GM18498 (cell line): ENCODE measurements at regions not wholly inside any gene's neighbourhood (a gene's known extent, or its start where the extent isn't known, plus 50 kb on each side); places are given as distances from the start of the nearest gene placed in this dataset.

Source experiments
- ATAC-seq: cut with Tn5 transposase; IDR thresholded peaks from one replicate; pipeline ENCODE4 v1.9.1; 2021; ENCODE audit warnings: mild to moderate bottlenecking, moderate library complexity; ENCODE audit not compliant: unreplicated experiment

- ATAC-seq = no peak
Measured at GRCh38 chr15:96514607-96515285, 184.2 kb downstream of the NR2F2 start.

- no peak for ATAC-seq
Measured at GRCh38 chr15:96515371-96515770, 184.9 kb downstream of the NR2F2 start.

GRCh38 chr15:96521386-96521785 is 190.9 kb downstream of the NR2F2 start:
- ATAC-seq = no peak

- no peak for ATAC-seq
Measured at GRCh38 chr15:96524676-96525417, 194.3 kb downstream of the NR2F2 start.

- ATAC-seq = no peak
Measured at GRCh38 chr15:96535148-96535547, 204.6 kb downstream of the NR2F2 start.

- ATAC-seq = no peak
Measured at GRCh38 chr15:96538491-96538890, 208.0 kb downstream of the NR2F2 start.

GRCh38 chr15:96540283-96540682 is 209.8 kb downstream of the NR2F2 start:
- ATAC-seq = no peak

GRCh38 chr15:96542130-96542770 is 211.8 kb downstream of the NR2F2 start:
- ATAC-seq = no peak

- no peak for ATAC-seq
Measured at GRCh38 chr15:96544162-96544756, 213.8 kb downstream of the NR2F2 start.

- no peak for ATAC-seq
Measured at GRCh38 chr15:96549136-96549535, 218.6 kb downstream of the NR2F2 start.

GRCh38 chr15:96551196-96551595 is 220.7 kb downstream of the NR2F2 start:
- no peak for ATAC-seq

GRCh38 chr15:96551722-96552121 is 221.2 kb downstream of the NR2F2 start:
- ATAC-seq = no peak

GRCh38 chr15:96553006-96553405 is 222.5 kb downstream of the NR2F2 start:
- no peak for ATAC-seq

- no peak for ATAC-seq
Measured at GRCh38 chr15:96553451-96553850, 223.0 kb downstream of the NR2F2 start.

- no peak for ATAC-seq
Measured at GRCh38 chr15:96553931-96554330, 223.4 kb downstream of the NR2F2 start.

GRCh38 chr15:96554541-96554940 is 224.0 kb downstream of the NR2F2 start:
- no peak for ATAC-seq

- ATAC-seq = no peak
Measured at GRCh38 chr15:96559087-96559486, 228.6 kb downstream of the NR2F2 start.

- ATAC-seq = no peak
Measured at GRCh38 chr15:96559631-96560030, 229.1 kb downstream of the NR2F2 start.

GRCh38 chr15:96560246-96560895 is 229.9 kb downstream of the NR2F2 start:
- no peak for ATAC-seq

- no peak for ATAC-seq
Measured at GRCh38 chr15:96561593-96561992, 231.1 kb downstream of the NR2F2 start.

- ATAC-seq = no peak
Measured at GRCh38 chr15:96564546-96564945, 234.0 kb downstream of the NR2F2 start.
